ENCODE measurements at regions not wholly inside any gene's neighbourhood (a gene's known extent, or its start where the extent isn't known, plus 50 kb on each side); places are given as distances from the start of the nearest gene placed in this dataset.

GRCh38 chr6:4504700-4505099, 271.5 kb upstream of the CDYL start:
- H3K36me3 Mint-ChIP-seq (ENCODE audit: low read depth): peaks cover 34% of the 10 kb centered on the region
- no peaks in the 10 kb centered on the region for H3K27me3 ChIP-seq (ENCODE audit: insufficient read depth)
- H3K4me2 ChIP-seq: peak overlapping the region; percentile 12; the same call in 1 of the 2 replicates
- no peak overlapping the region for H2AFZ ChIP-seq
- peaks cover 22% of the 10 kb centered on the region; the same call in 2 of the 3 replicates for H3K9me3 Mint-ChIP-seq
- H3K4me3 Mint-ChIP-seq: no peak overlapping the region
- DNase-seq (ENCODE audit: low spot score): no peak
- H3K79me2 ChIP-seq (replicated peaks; ENCODE audit: insufficient read depth): no peaks in the 10 kb centered on the region
- peaks cover 46% of the 10 kb centered on the region for H3K4me1 Mint-ChIP-seq
- H3K27me3 Mint-ChIP-seq (ENCODE audit: insufficient read depth, low read depth, poor library complexity): peaks cover 4% of the 10 kb centered on the region
- H3K9me2 ChIP-seq (ENCODE audit: insufficient read depth): peaks cover 35% of the 10 kb centered on the region
- no peak overlapping the region for H3K27ac ChIP-seq (ENCODE audit: low read depth)
- H3F3A ChIP-seq (replicated peaks; ENCODE audit: low read depth): 0 out of 2 replicates have a peak, but pooled peaks cover 5% of the 10 kb centered on the region
- H4K20me1 ChIP-seq (replicated peaks; ENCODE audit: insufficient read depth): no peaks in the 10 kb centered on the region
- no peak for TF ChIP-seq ZNF114 (CRISPR knock-in tag; IDR thresholded peaks at IDR 0.05)
- no peak for TF ChIP-seq STAT1 (IDR thresholded peaks at IDR 0.05; ENCODE audit: unreplicated experiment)
- TF ChIP-seq EZH2phosphoT487 (IDR thresholded peaks at IDR 0.05; ENCODE audit: unreplicated experiment): no peak
- TF ChIP-seq, protein P1, sequence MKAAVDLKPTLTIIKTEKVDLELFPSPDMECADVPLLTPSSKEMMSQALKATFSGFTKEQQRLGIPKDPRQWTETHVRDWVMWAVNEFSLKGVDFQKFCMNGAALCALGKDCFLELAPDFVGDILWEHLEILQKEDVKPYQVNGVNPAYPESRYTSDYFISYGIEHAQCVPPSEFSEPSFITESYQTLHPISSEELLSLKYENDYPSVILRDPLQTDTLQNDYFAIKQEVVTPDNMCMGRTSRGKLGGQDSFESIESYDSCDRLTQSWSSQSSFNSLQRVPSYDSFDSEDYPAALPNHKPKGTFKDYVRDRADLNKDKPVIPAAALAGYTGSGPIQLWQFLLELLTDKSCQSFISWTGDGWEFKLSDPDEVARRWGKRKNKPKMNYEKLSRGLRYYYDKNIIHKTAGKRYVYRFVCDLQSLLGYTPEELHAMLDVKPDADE (IDR thresholded peaks at IDR 0.05): no peak
- no peak for TF ChIP-seq NANOG (IDR thresholded peaks at IDR 0.05; ENCODE audit: borderline replicate concordance)
- TF ChIP-seq EZH2 (IDR thresholded peaks at IDR 0.05; ENCODE audit: low read depth, unreplicated experiment): no peak
- no peak for TF ChIP-seq CTCF (conservative IDR thresholded peaks at IDR 0.05; ENCODE audit: low read depth in 2 of 2)
- no peak for TF ChIP-seq CREB1 (CRISPR knock-in tag; IDR thresholded peaks at IDR 0.05; ENCODE audit: low read depth)
- TF ChIP-seq REST (IDR thresholded peaks at IDR 0.05; ENCODE audit: unreplicated experiment): no peak
- no peak for ATAC-seq
- no peak overlapping the region for H3K4me3 ChIP-seq
- no peaks in the 10 kb centered on the region for H3K36me3 ChIP-seq (ENCODE audit: insufficient read depth)
- H3K4me1 ChIP-seq (ENCODE audit: insufficient read depth): peaks cover 24% of the 10 kb centered on the region
- H3K27ac Mint-ChIP-seq: 0 out of 2 replicates have a peak overlapping the region, but pooled peaks have one; percentile 24

Measured in GM23338 (cell line).